ENCODE measurements at regions not wholly inside any gene's neighbourhood (a gene's known extent, or its start where the extent isn't known, plus 50 kb on each side); places are given as distances from the start of the nearest gene placed in this dataset.
"Not testable (repeated sequence)": the region's sequence is repeated elsewhere in the genome, so short reads cannot be mapped to it uniquely, and the experiment has no call there.

- Histone ChIP-seq H3K27me3 (no peaks in the 10 kb centered on the region), H3K9me3 (no peaks in the 10 kb centered on the region), H3K4me3 (replicated peaks in 1 of 3) (no peak overlapping the region), H3K4me1 (peaks cover 0 to 18% of the 10 kb centered on the region in 2 donors), H3K36me3 (no peaks in the 10 kb centered on the region), H3K27ac (no peak overlapping the region)
- no peak for DNase-seq
- intact Hi-C loops (cut with DNase I): no loop called here
- TF ChIP-seq CTCF (IDR thresholded peaks at IDR 0.05) (no peak), POLR2A (IDR thresholded peaks at IDR 0.05) (no peak)
- WGBS, 2 donors: 93 to 94% methylated on average over 8 of the region's 8 CpGs
Observed at GRCh38 chr1:232144696-232145230, 485.2 kb downstream of the SIPA1L2 start.

GRCh38 chr1:232143315-232143886 lies 486.5 kb downstream of the SIPA1L2 start:
- Histone ChIP-seq H3K27me3 (no peaks in the 10 kb centered on the region), H3K4me1 (peaks cover 0 to 18% of the 10 kb centered on the region in 2 donors), H3K27ac (peak overlapping the region; percentile 39 to 62 (median 51)), H3K9me3 (no peaks in the 10 kb centered on the region), H3K4me3 (replicated peaks in 1 of 3) (no peak overlapping the region), H3K36me3 (no peaks in the 10 kb centered on the region)
- TF ChIP-seq CTCF (IDR thresholded peaks at IDR 0.05) (no peak), POLR2A (IDR thresholded peaks at IDR 0.05) (no peak)
- WGBS, 2 donors: 29 to 47% methylated on average over 3 of the region's 3 CpGs
- DNase-seq: peak; percentile 44 to 50
- intact Hi-C loops (cut with DNase I): no loop called here

- Histone ChIP-seq H3K27ac (peak overlapping the region; percentile 39 to 62 (median 51)), H3K4me3 (replicated peaks in 1 of 3) (no peak overlapping the region), H3K9me3 (no peaks in the 10 kb centered on the region), H3K27me3 (no peaks in the 10 kb centered on the region), H3K36me3 (no peaks in the 10 kb centered on the region), H3K4me1 (peaks cover 0 to 18% of the 10 kb centered on the region in 2 donors)
- peak; percentile 6 to 19 for DNase-seq
- intact Hi-C loops (cut with DNase I): no loop called here
- 71 to 72% methylated on average over 8 of the region's 8 CpGs for WGBS, 2 donors
- TF ChIP-seq CTCF (IDR thresholded peaks at IDR 0.05) (no peak), POLR2A (IDR thresholded peaks at IDR 0.05) (no peak)
Observed at GRCh38 chr1:232142403-232143314, 487.3 kb downstream of the SIPA1L2 start.

GRCh38 chr1:232141167-232141448 lies 488.8 kb downstream of the SIPA1L2 start:
- H3K4me3 ChIP-seq (replicated peaks in 1 of 3); H3K36me3 ChIP-seq; DNase-seq; H3K27me3 ChIP-seq; H3K9me3 ChIP-seq; intact Hi-C loops (cut with DNase I); H3K27ac ChIP-seq: not testable (repeated sequence)
- WGBS, 2 donors: 97% methylated on average over 5 of the region's 5 CpGs
- peaks cover 0 to 18% of the 10 kb centered on the region in 2 donors for H3K4me1 ChIP-seq

- Histone ChIP-seq H3K36me3 (no peaks in the 10 kb centered on the region), H3K4me1 (peaks cover 0 to 18% of the 10 kb centered on the region in 2 donors), H3K27ac (no peak overlapping the region), H3K27me3 (no peaks in the 10 kb centered on the region), H3K4me3 (replicated peaks in 1 of 3) (no peak overlapping the region), H3K9me3 (no peaks in the 10 kb centered on the region)
- WGBS, 2 donors: 73 to 89% methylated on average over 6 of the region's 6 CpGs
- DNase-seq: no peak
- no peak for TF ChIP-seq POLR2A (IDR thresholded peaks at IDR 0.05)
- intact Hi-C loops (cut with DNase I): no loop called here
Observed at GRCh38 chr1:232140419-232141166, 489.3 kb downstream of the SIPA1L2 start.
